SU-DHL-6 (cell line): ENCODE measurements at regions not wholly inside any gene's neighbourhood (a gene's known extent, or its start where the extent isn't known, plus 50 kb on each side); places are given as distances from the start of the nearest gene placed in this dataset.

Experiments used
- H2AFZ ChIP-seq: fragments of 200-600 bp; sonication (generic); 2 replicates; pipeline ENCODE4 v1.6.1; 2014; ENCODE audit warnings: low read depth, mild to moderate bottlenecking, moderate library complexity, mixed read lengths, antibody characterized with exemption, low read length; ENCODE audit not compliant: severe bottlenecking
- H3F3A ChIP-seq: fragments of 200-600 bp; shearing (Covaris generic); 2 replicates; pipeline ENCODE4 v1.6.0; 2016; ENCODE audit warnings: antibody characterized with exemption, mild to moderate bottlenecking; ENCODE audit not compliant: insufficient read depth
- H3K27ac ChIP-seq: fragments of 200-600 bp; sonication (generic); 2 replicates; pipeline ENCODE4 v1.5.1; 2016; ENCODE audit warnings: low read depth, mild to moderate bottlenecking, low read length, moderate library complexity, mixed read lengths
- H3K27me3 ChIP-seq: fragments of 200-600 bp; sonication (generic), shearing (Covaris generic); 2 replicates; pipeline ENCODE4 v1.6.0; 2014; ENCODE audit warnings: mild to moderate bottlenecking, low read length
- H3K36me3 ChIP-seq: fragments of 200-600 bp; sonication (generic); 2 replicates; pipeline ENCODE4 v1.6.1; 2014; ENCODE audit warnings: mild to moderate bottlenecking, low read length, mixed read lengths
- H3K4me2 ChIP-seq: fragments of 300-600, 200-600 bp; shearing (Covaris generic), sonication (generic); 2 replicates; pipeline ENCODE4 v1.6.0; 2014; ENCODE audit warnings: low read length, low read depth, mild to moderate bottlenecking; ENCODE audit not compliant: poor library complexity, severe bottlenecking
- H3K4me3 ChIP-seq: fragments of 200-600 bp; sonication (generic); 2 replicates; pipeline ENCODE4 v1.5.1; 2014; ENCODE audit warnings: antibody characterized with exemption, low read length, mild to moderate bottlenecking, mixed read lengths; ENCODE audit not compliant: insufficient read depth, poor library complexity, severe bottlenecking
- H3K79me2 ChIP-seq: fragments of 200-600 bp; sonication (generic); 2 replicates; pipeline ENCODE4 v1.6.1; 2014; ENCODE audit warnings: mild to moderate bottlenecking, low read length, moderate library complexity; ENCODE audit not compliant: insufficient read depth
- H3K9ac ChIP-seq: fragments of 200-600 bp; sonication (generic); 2 replicates; pipeline ENCODE4 v1.7.0; 2014; ENCODE audit warnings: mild to moderate bottlenecking, low read length
- H3K9me2 ChIP-seq: fragments of 200-600 bp; sonication (generic); replicated peaks from 2 replicates; pipeline ENCODE4 v1.6.1; 2014; ENCODE audit warnings: low read length; ENCODE audit not compliant: insufficient read depth
- H3K9me3 ChIP-seq: fragments of 200-600 bp; sonication (generic); 2 replicates; pipeline ENCODE4 v1.6.1; 2014; ENCODE audit warnings: low read length, mixed read lengths; ENCODE audit not compliant: insufficient read depth
- H4K20me1 ChIP-seq: fragments of 200-600 bp; sonication (generic); 2 replicates; pipeline ENCODE4 v1.6.1; 2014; ENCODE audit warnings: low read depth, mild to moderate bottlenecking, antibody characterized with exemption, low read length, moderate library complexity, mixed read lengths
- EZH2phosphoT487 ChIP-seq: fragments of 200-600 bp; sonication (generic), shearing (Covaris generic); conservative IDR thresholded peaks from 2 replicates; pipeline ENCODE4 v1.6.1; 2018; ENCODE audit warnings: mild to moderate bottlenecking, antibody characterized with exemption, low read length, moderate library complexity, mixed read lengths
- TF ChIP-seq, protein P1 (sequence below): fragments of 200-600 bp; sonication (generic); IDR thresholded peaks from one replicate; pipeline ENCODE4 v1.5.1; 2017; ENCODE audit warnings: antibody characterized with exemption, mild to moderate bottlenecking, low read length, moderate library complexity; ENCODE audit not compliant: insufficient read depth, poor library complexity, severe bottlenecking

DNA sequence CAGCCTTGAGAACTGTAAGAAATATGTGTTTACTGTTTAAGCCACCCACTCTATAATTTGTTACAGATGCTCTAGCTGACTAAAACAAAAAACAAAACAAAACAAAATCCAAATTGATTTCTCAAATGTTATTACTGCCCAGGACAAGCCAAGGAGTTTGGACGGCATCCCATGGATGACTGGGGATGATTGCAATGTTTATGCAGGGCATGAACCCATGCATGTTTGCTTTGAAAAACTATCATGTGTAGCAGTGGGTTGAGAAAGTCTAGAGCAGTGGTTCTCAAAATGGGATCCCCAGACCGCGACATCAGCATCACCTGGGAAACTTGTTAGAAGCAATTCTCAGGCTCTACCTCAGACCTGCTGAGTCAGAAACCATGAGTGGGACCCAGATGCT, 223.2 kb upstream of the PSMD7 start:
- Histone ChIP-seq H3K9ac (no peak overlapping the region), H3K9me2 (no peaks in the 10 kb centered on the region), H4K20me1 (no peaks in the 10 kb centered on the region), H3K9me3 (no peaks in the 10 kb centered on the region), H3K79me2 (no peaks in the 10 kb centered on the region), H3F3A (no peaks in the 10 kb centered on the region), H2AFZ (no peak overlapping the region), H3K27ac (no peak overlapping the region), H3K27me3 (no peaks in the 10 kb centered on the region), H3K36me3 (no peaks in the 10 kb centered on the region), H3K4me2 (no peak overlapping the region), H3K4me3 (no peak overlapping the region)
- TF ChIP-seq, protein P1, sequence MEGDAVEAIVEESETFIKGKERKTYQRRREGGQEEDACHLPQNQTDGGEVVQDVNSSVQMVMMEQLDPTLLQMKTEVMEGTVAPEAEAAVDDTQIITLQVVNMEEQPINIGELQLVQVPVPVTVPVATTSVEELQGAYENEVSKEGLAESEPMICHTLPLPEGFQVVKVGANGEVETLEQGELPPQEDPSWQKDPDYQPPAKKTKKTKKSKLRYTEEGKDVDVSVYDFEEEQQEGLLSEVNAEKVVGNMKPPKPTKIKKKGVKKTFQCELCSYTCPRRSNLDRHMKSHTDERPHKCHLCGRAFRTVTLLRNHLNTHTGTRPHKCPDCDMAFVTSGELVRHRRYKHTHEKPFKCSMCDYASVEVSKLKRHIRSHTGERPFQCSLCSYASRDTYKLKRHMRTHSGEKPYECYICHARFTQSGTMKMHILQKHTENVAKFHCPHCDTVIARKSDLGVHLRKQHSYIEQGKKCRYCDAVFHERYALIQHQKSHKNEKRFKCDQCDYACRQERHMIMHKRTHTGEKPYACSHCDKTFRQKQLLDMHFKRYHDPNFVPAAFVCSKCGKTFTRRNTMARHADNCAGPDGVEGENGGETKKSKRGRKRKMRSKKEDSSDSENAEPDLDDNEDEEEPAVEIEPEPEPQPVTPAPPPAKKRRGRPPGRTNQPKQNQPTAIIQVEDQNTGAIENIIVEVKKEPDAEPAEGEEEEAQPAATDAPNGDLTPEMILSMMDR = no peak
- no peak for TF ChIP-seq EZH2phosphoT487

DNA sequence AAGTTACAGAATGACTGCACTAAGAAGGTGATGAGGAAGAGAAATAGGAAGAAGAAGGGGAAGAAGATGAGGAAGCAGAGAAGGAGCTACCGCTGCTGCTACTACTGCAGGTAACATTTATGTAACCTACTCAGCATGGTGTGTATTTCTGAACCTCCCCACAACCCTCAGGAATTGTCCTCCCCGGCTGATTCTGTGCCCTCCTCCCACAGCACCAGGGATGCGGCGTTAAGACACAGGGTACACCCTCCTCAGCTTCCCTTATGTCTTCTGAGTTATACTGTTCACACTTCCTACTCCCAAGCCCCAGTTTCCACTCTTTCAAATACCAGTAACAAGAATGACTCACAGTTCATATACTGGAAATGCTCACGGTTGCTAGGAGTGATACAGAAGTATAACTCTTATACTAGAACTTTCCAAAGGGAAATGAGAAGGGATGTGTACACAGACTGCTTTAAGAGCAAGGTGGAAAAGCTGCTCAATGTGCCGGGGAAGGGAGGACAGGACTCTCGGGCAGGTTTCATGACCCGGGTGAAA, 224.5 kb upstream of the PSMD7 start:
- Histone ChIP-seq H3K9me2 (no peaks in the 10 kb centered on the region), H4K20me1 (no peaks in the 10 kb centered on the region), H3K4me3 (no peak overlapping the region), H2AFZ (no peak overlapping the region), H3K27me3 (no peaks in the 10 kb centered on the region), H3K27ac (no peak overlapping the region), H3K9me3 (no peaks in the 10 kb centered on the region), H3F3A (no peaks in the 10 kb centered on the region), H3K9ac (no peak overlapping the region), H3K79me2 (no peaks in the 10 kb centered on the region), H3K4me2 (no peak overlapping the region), H3K36me3 (no peaks in the 10 kb centered on the region)
- TF ChIP-seq, protein P1 = no peak

DNA sequence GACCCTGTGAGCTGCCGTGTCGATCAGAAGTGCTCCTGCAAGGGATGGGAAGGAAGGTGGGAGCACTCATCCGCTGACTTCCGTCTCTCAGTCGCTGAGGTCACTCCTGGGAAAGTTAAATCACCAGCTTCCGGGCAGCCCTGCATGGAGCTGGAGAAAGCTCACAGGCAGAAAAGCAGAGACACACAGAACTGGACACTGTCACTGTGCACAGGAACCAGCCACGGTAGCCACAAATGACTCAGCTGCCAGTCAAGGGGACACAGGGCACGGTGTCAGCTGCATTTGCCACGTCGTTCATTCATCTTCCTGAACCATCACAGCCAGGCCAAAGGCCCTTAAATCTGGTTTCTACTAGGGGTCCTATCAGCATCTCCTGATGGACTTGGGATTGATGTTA, 226.4 kb upstream of the PSMD7 start:
- Histone ChIP-seq H3K9me2 (no peaks in the 10 kb centered on the region), H3K27ac (no peak overlapping the region), H3K4me3 (no peak overlapping the region), H3K9ac (no peak overlapping the region), H3K79me2 (no peaks in the 10 kb centered on the region), H3F3A (no peaks in the 10 kb centered on the region), H4K20me1 (no peaks in the 10 kb centered on the region), H3K36me3 (no peaks in the 10 kb centered on the region), H3K4me2 (no peak overlapping the region), H3K9me3 (no peaks in the 10 kb centered on the region), H2AFZ (no peak overlapping the region), H3K27me3 (no peaks in the 10 kb centered on the region)
- TF ChIP-seq EZH2phosphoT487 = no peak
- TF ChIP-seq, protein P1 = no peak
